HUES64 (cell line): ENCODE measurements at regions not wholly inside any gene's neighbourhood (a gene's known extent, or its start where the extent isn't known, plus 50 kb on each side); places are given as distances from the start of the nearest gene placed in this dataset.
"Not testable (repeated sequence)": the region's sequence is repeated elsewhere in the genome, so short reads cannot be mapped to it uniquely, and the experiment has no call there.

ENCODE experiments used
- H3K27ac ChIP-seq: 2 replicates; pipeline ENCODE4 v1.7.0; 2013; ENCODE audit warnings: low read depth, low read length, inconsistent platforms
- H3K27me3 ChIP-seq: 2 replicates; pipeline ENCODE4 v1.6.1; 2013; ENCODE audit warnings: mild to moderate bottlenecking, low read length; ENCODE audit not compliant: insufficient read depth
- H3K36me3 ChIP-seq: 2 replicates; pipeline ENCODE4 v1.6.1; 2013; ENCODE audit warnings: mild to moderate bottlenecking, low read length; ENCODE audit not compliant: insufficient read depth
- H3K4me1 ChIP-seq: 2 replicates; pipeline ENCODE4 v1.6.1; 2013; ENCODE audit warnings: mild to moderate bottlenecking, low read length, moderate library complexity; ENCODE audit not compliant: insufficient read depth
- H3K4me3 ChIP-seq: 2 replicates; pipeline ENCODE4 v1.5.1; 2013; ENCODE audit warnings: mild to moderate bottlenecking, low read length, moderate library complexity
- H3K9ac ChIP-seq: 2 replicates; pipeline ENCODE4 v1.6.1; 2013; ENCODE audit warnings: mild to moderate bottlenecking, low read depth, low read length
- H3K9me3 ChIP-seq: 2 replicates; pipeline ENCODE4 v1.6.1; 2013; ENCODE audit warnings: low read depth, low read length; ENCODE audit not compliant: insufficient read depth
- WGBS: fragments of 150-250, 120-280 bp; methylation state at CpG from one replicate; pipeline ENCODE4 v1.1.7; 2013; ENCODE audit warnings: missing lambda C conversion rate; 5-methylcytosine and 5-hydroxymethylcytosine counted together

- Histone ChIP-seq H3K9ac (peak overlapping the region; percentile 35; the same call in 1 of the 2 replicates), H3K36me3 (no peaks in the 10 kb centered on the region), H3K9me3 (no peaks in the 10 kb centered on the region), H3K27me3 (no peaks in the 10 kb centered on the region), H3K4me3 (no peak overlapping the region), H3K4me1 (peaks cover 10% of the 10 kb centered on the region; the same call in 1 of the 2 replicates), H3K27ac (peak overlapping the region; percentile 45; the same call in 1 of the 2 replicates)
- WGBS, result 84% methylated on average over 6 of the region's 6 CpGs
These were observed 220.6 kb downstream of the ADRA2A start for GRCh38 chr10:111297351-111297848.

GRCh38 chr10:111298031-111298430, 221.2 kb downstream of the ADRA2A start:
- 89% methylated on average over 4 of the region's 4 CpGs for WGBS
- no peaks in the 10 kb centered on the region for H3K36me3 ChIP-seq
- H3K4me1 ChIP-seq, result peaks cover 10% of the 10 kb centered on the region; the same call in 1 of the 2 replicates
- no peaks in the 10 kb centered on the region for H3K9me3 ChIP-seq
- H3K4me3 ChIP-seq, result no peak overlapping the region
- H3K27me3 ChIP-seq, result no peaks in the 10 kb centered on the region
- no peak overlapping the region for H3K9ac ChIP-seq
- peak overlapping the region; percentile 43; the same call in 1 of the 2 replicates for H3K27ac ChIP-seq

GRCh38 chr10:111299037-111299436, 222.2 kb downstream of the ADRA2A start:
- no peaks in the 10 kb centered on the region for H3K36me3 ChIP-seq
- H3K27ac ChIP-seq, result no peak overlapping the region
- H3K4me3 ChIP-seq, result no peak overlapping the region
- no peak overlapping the region for H3K9ac ChIP-seq
- no peaks in the 10 kb centered on the region for H3K9me3 ChIP-seq
- H3K27me3 ChIP-seq, result no peaks in the 10 kb centered on the region
- 92% methylated on average over 2 of the region's 2 CpGs for WGBS
- H3K4me1 ChIP-seq, result peaks cover 10% of the 10 kb centered on the region; the same call in 1 of the 2 replicates

- H3K27me3 ChIP-seq, result no peaks in the 10 kb centered on the region
- H3K4me3 ChIP-seq, result no peak overlapping the region
- H3K27ac ChIP-seq, result no peak overlapping the region
- H3K36me3 ChIP-seq, result no peaks in the 10 kb centered on the region
- no peaks in the 10 kb centered on the region for H3K4me1 ChIP-seq
- 84% methylated on average over 4 of the region's 4 CpGs for WGBS
- no peak overlapping the region for H3K9ac ChIP-seq
- H3K9me3 ChIP-seq, result no peaks in the 10 kb centered on the region
These were observed 227.1 kb downstream of the ADRA2A start for GRCh38 chr10:111303887-111304286.

- no peak overlapping the region for H3K4me3 ChIP-seq
- no peak overlapping the region for H3K9ac ChIP-seq
- H3K36me3 ChIP-seq, result no peaks in the 10 kb centered on the region
- H3K4me1 ChIP-seq, result no peaks in the 10 kb centered on the region
- H3K9me3 ChIP-seq, result 0 out of 2 replicates have a peak, but pooled peaks cover 2% of the 10 kb centered on the region
- WGBS, result 85% methylated on average over 4 of the region's 4 CpGs
- no peak overlapping the region for H3K27ac ChIP-seq
- no peaks in the 10 kb centered on the region for H3K27me3 ChIP-seq
These were observed 239.9 kb downstream of the ADRA2A start for GRCh38 chr10:111316722-111317212.

- no peak overlapping the region for H3K4me3 ChIP-seq
- H3K9me3 ChIP-seq, result no peaks in the 10 kb centered on the region
- no peak overlapping the region for H3K9ac ChIP-seq
- no peak overlapping the region for H3K27ac ChIP-seq
- no peaks in the 10 kb centered on the region for H3K4me1 ChIP-seq
- H3K27me3 ChIP-seq, result no peaks in the 10 kb centered on the region
- H3K36me3 ChIP-seq, result no peaks in the 10 kb centered on the region
These were observed 243.0 kb downstream of the ADRA2A start for GRCh38 chr10:111319866-111320265.

- Histone ChIP-seq H3K9ac (no peak overlapping the region), H3K4me1 (no peaks in the 10 kb centered on the region), H3K4me3 (no peak overlapping the region), H3K27ac (no peak overlapping the region), H3K36me3 (no peaks in the 10 kb centered on the region), H3K27me3 (no peaks in the 10 kb centered on the region), H3K9me3 (no peaks in the 10 kb centered on the region)
- 87% methylated on average over 2 of the region's 3 CpGs for WGBS
These were observed 246.6 kb downstream of the ADRA2A start for GRCh38 chr10:111323389-111323966.

GRCh38 chr10:111332174-111332573, 255.3 kb downstream of the ADRA2A start:
- H3K36me3 ChIP-seq, H3K9ac ChIP-seq, H3K4me3 ChIP-seq, H3K4me1 ChIP-seq, H3K27me3 ChIP-seq, H3K27ac ChIP-seq: not testable (repeated sequence)
- 0 out of 2 replicates have a peak, but pooled peaks cover 11% of the 10 kb centered on the region for H3K9me3 ChIP-seq
- WGBS, result 96% methylated on average over 1 of the region's 1 CpG

GRCh38 chr10:111335826-111336225, 259.0 kb downstream of the ADRA2A start:
- 100% methylated on average over 2 of the region's 2 CpGs for WGBS
- H3K4me1 ChIP-seq, result no peaks in the 10 kb centered on the region

GRCh38 chr10:111338035-111338434, 261.2 kb downstream of the ADRA2A start:
- Histone ChIP-seq H3K36me3 (no peaks in the 10 kb centered on the region), H3K27me3 (no peaks in the 10 kb centered on the region)

More at GRCh38 chr10:111335826-111336225, 259.0 kb downstream of the ADRA2A start:
- H3K9ac ChIP-seq, result no peak overlapping the region
- no peaks in the 10 kb centered on the region for H3K36me3 ChIP-seq
- no peak overlapping the region for H3K4me3 ChIP-seq
- H3K9me3 ChIP-seq, result peaks cover 25% of the 10 kb centered on the region
- no peak overlapping the region for H3K27ac ChIP-seq
- no peaks in the 10 kb centered on the region for H3K27me3 ChIP-seq

GRCh38 chr10:111338805-111339204, 262.0 kb downstream of the ADRA2A start:
- H3K4me3 ChIP-seq, result no peak overlapping the region
- no peaks in the 10 kb centered on the region for H3K36me3 ChIP-seq
- WGBS, result 96% methylated on average over 5 of the region's 5 CpGs
- no peak overlapping the region for H3K27ac ChIP-seq
- H3K9me3 ChIP-seq, result peaks cover 30% of the 10 kb centered on the region
- H3K27me3 ChIP-seq, result no peaks in the 10 kb centered on the region
- no peaks in the 10 kb centered on the region for H3K4me1 ChIP-seq
- H3K9ac ChIP-seq, result no peak overlapping the region

More at GRCh38 chr10:111338035-111338434, 261.2 kb downstream of the ADRA2A start:
- Histone ChIP-seq H3K4me3 (no peak overlapping the region), H3K9ac (no peak overlapping the region), H3K9me3 (peaks cover 38% of the 10 kb centered on the region), H3K27ac (no peak overlapping the region), H3K4me1 (no peaks in the 10 kb centered on the region)
- 95% methylated on average over 1 of the region's 1 CpG for WGBS
